ENCODE measurements at regions not wholly inside any gene's neighbourhood (a gene's known extent, or its start where the extent isn't known, plus 50 kb on each side); places are given as distances from the start of the nearest gene placed in this dataset.

- peaks cover 0 to 16% of the 10 kb centered on the region in 2 experiments; a peak in 1 of 4 replicates for H3K4me1 ChIP-seq (ENCODE audit: control insufficient read depth in 1 of 2, insufficient read depth in 2 of 2, low read depth in 1 of 2, low read length in 1 of 2)
- H3K4me2 ChIP-seq, result no peak overlapping the region
- H3K4me3 ChIP-seq (ENCODE audit: low read depth in 2 of 2, low read length in 1 of 2), result no peak overlapping the region
- H4K20me1 ChIP-seq (ENCODE audit: insufficient read depth), result no peaks in the 10 kb centered on the region
- WGBS (ENCODE audit: low lambda C conversion rate), result 91% methylated on average over 2 of the region's 2 CpGs
- H2AFZ ChIP-seq (ENCODE audit: low read depth), result no peak overlapping the region
- ChIA-PET CTCF (no interaction called here), POLR2A (no interaction called here)
- H3K36me3 ChIP-seq (replicated peaks in 1 of 2; ENCODE audit: control insufficient read depth in 1 of 2, insufficient read depth in 2 of 2, low read length in 1 of 2), result no peaks in the 10 kb centered on the region
- no peak for DNase-seq
- H3K9ac ChIP-seq, result no peak overlapping the region
- H3K27me3 ChIP-seq (ENCODE audit: insufficient read depth), result no peaks in the 10 kb centered on the region
- H3F3A ChIP-seq (replicated peaks; ENCODE audit: insufficient read depth), result no peaks in the 10 kb centered on the region
- H3K9me3 ChIP-seq, result no peaks in the 10 kb centered on the region
- H3K79me2 ChIP-seq (ENCODE audit: insufficient read depth), result no peaks in the 10 kb centered on the region
- TF ChIP-seq SIN3A (IDR thresholded peaks at IDR 0.05; ENCODE audit: borderline replicate concordance, low read depth, low read length), result no peak
- no peak for TF ChIP-seq GATA2 (CRISPR knock-in tag; IDR thresholded peaks at IDR 0.05)
- TF ChIP-seq ELF1 (IDR thresholded peaks at IDR 0.05), result no peak
- no peak overlapping the region for H3K27ac ChIP-seq (ENCODE audit: low read depth in 2 of 2, low read length in 1 of 2)
- no peaks in the 10 kb centered on the region for H3K9me2 ChIP-seq
Measured at GRCh38 chr2:212904646-212905045, 246.8 kb downstream of the IKZF2 start.

DNA sequence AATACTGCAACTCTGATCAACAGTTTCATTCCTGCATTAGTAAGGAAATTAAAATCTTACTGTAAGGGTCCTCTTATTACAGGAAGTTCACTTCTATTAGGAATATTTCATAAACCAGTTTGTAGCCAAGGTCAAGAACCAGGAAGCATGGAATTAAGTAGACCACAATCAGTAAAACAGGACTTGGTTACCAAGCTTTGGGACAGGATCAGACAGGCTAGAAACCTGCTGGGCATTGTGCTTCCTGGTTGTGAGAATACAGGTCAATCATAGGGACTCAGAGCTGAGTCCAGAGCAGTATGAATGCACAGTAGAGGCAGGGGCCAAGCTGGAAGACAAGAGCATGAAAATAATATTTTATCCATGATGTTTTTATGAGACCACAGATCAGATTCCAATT is 248.0 kb downstream of the IKZF2 start:
- Histone ChIP-seq H3K36me3 (replicated peaks in 1 of 2; ENCODE audit: control insufficient read depth in 1 of 2, insufficient read depth in 2 of 2, low read length in 1 of 2) (no peaks in the 10 kb centered on the region), H3K9me2 (no peaks in the 10 kb centered on the region), H3K79me2 (ENCODE audit: insufficient read depth) (no peaks in the 10 kb centered on the region), H4K20me1 (ENCODE audit: insufficient read depth) (no peaks in the 10 kb centered on the region), H3K4me3 (ENCODE audit: low read depth in 2 of 2, low read length in 1 of 2) (no peak overlapping the region), H3K9ac (no peak overlapping the region), H2AFZ (ENCODE audit: low read depth) (no peak overlapping the region), H3K9me3 (no peaks in the 10 kb centered on the region), H3K27ac (ENCODE audit: low read depth in 2 of 2, low read length in 1 of 2) (no peak overlapping the region), H3K27me3 (ENCODE audit: insufficient read depth) (no peaks in the 10 kb centered on the region), H3K4me2 (no peak overlapping the region), H3F3A (replicated peaks; ENCODE audit: insufficient read depth) (no peaks in the 10 kb centered on the region), H3K4me1 (ENCODE audit: control insufficient read depth in 1 of 2, insufficient read depth in 2 of 2, low read depth in 1 of 2, low read length in 1 of 2) (peaks cover 0 to 16% of the 10 kb centered on the region in 2 experiments; a peak in 1 of 4 replicates)
- no peak for TF ChIP-seq RCOR1 (IDR thresholded peaks at IDR 0.05; ENCODE audit: low read length)
- no peak for TF ChIP-seq YY1 (IDR thresholded peaks at IDR 0.05; ENCODE audit: low read depth)
- TF ChIP-seq EZH2phosphoT487 (IDR thresholded peaks at IDR 0.05; ENCODE audit: borderline replicate concordance, low read depth), result no peak
- ChIA-PET CTCF (no interaction called here), POLR2A (no interaction called here)
- DNase-seq, result no peak

GRCh38 chr2:212902421-212902820 is 249.0 kb downstream of the IKZF2 start:
- Histone ChIP-seq H2AFZ (ENCODE audit: low read depth) (no peak overlapping the region), H3K27me3 (ENCODE audit: insufficient read depth) (no peaks in the 10 kb centered on the region), H3K27ac (ENCODE audit: low read depth in 2 of 2, low read length in 1 of 2) (no peak overlapping the region), H3K9me2 (no peaks in the 10 kb centered on the region), H3F3A (replicated peaks; ENCODE audit: insufficient read depth) (no peaks in the 10 kb centered on the region), H3K9ac (no peak overlapping the region), H3K4me3 (ENCODE audit: low read depth in 2 of 2, low read length in 1 of 2) (no peak overlapping the region), H3K4me2 (no peak overlapping the region), H3K79me2 (ENCODE audit: insufficient read depth) (no peaks in the 10 kb centered on the region), H4K20me1 (ENCODE audit: insufficient read depth) (no peaks in the 10 kb centered on the region), H3K36me3 (replicated peaks in 1 of 2; ENCODE audit: control insufficient read depth in 1 of 2, insufficient read depth in 2 of 2, low read length in 1 of 2) (no peaks in the 10 kb centered on the region), H3K9me3 (no peaks in the 10 kb centered on the region), H3K4me1 (ENCODE audit: control insufficient read depth in 1 of 2, insufficient read depth in 2 of 2, low read depth in 1 of 2, low read length in 1 of 2) (peaks cover 0 to 16% of the 10 kb centered on the region in 2 experiments; a peak in 1 of 4 replicates)
- POLR2A ChIA-PET, result no interaction called here
- DNase-seq, result no peak
- 88% methylated on average over 3 of the region's 3 CpGs for WGBS (ENCODE audit: low lambda C conversion rate)
- no peak for TF ChIP-seq USF1 (IDR thresholded peaks at IDR 0.05; ENCODE audit: borderline replicate concordance, low read depth)
- TF ChIP-seq, protein P1, sequence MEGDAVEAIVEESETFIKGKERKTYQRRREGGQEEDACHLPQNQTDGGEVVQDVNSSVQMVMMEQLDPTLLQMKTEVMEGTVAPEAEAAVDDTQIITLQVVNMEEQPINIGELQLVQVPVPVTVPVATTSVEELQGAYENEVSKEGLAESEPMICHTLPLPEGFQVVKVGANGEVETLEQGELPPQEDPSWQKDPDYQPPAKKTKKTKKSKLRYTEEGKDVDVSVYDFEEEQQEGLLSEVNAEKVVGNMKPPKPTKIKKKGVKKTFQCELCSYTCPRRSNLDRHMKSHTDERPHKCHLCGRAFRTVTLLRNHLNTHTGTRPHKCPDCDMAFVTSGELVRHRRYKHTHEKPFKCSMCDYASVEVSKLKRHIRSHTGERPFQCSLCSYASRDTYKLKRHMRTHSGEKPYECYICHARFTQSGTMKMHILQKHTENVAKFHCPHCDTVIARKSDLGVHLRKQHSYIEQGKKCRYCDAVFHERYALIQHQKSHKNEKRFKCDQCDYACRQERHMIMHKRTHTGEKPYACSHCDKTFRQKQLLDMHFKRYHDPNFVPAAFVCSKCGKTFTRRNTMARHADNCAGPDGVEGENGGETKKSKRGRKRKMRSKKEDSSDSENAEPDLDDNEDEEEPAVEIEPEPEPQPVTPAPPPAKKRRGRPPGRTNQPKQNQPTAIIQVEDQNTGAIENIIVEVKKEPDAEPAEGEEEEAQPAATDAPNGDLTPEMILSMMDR (IDR thresholded peaks at IDR 0.05), result no peak
- TF ChIP-seq TCF12 (IDR thresholded peaks at IDR 0.05), result no peak
- TF ChIP-seq FOXJ3 (CRISPR knock-in tag; IDR thresholded peaks at IDR 0.05), result no peak
- no peak for TF ChIP-seq RAD21 (IDR thresholded peaks at IDR 0.05; ENCODE audit: low read length)
- TF ChIP-seq RXRA (IDR thresholded peaks at IDR 0.05; ENCODE audit: borderline replicate concordance, low read depth), result no peak
- TF ChIP-seq GABPA (IDR thresholded peaks at IDR 0.05; ENCODE audit: low read depth), result no peak
- no peak for TF ChIP-seq EP300 (IDR thresholded peaks at IDR 0.05; ENCODE audit: borderline replicate concordance in 1 of 2, low read depth in 1 of 2, low read length in 1 of 2)
- TF ChIP-seq ELF1 (IDR thresholded peaks at IDR 0.05), result no peak
- no peak for TF ChIP-seq MEF2A (IDR thresholded peaks at IDR 0.05; ENCODE audit: borderline replicate concordance, low read depth)
- no peak for TF ChIP-seq FOSL2 (IDR thresholded peaks at IDR 0.05; ENCODE audit: borderline replicate concordance, low read depth)
- TF ChIP-seq NRF1 (IDR thresholded peaks at IDR 0.05; ENCODE audit: low read depth, low read length), result no peak
- no peak for TF ChIP-seq TAF1 (IDR thresholded peaks at IDR 0.05; ENCODE audit: borderline replicate concordance, low read depth, low read length)
- no peak for TF ChIP-seq PBX3 (IDR thresholded peaks at IDR 0.05)
- CTCF ChIA-PET, result interaction anchor here (1.7 kb wide), 1 partner anchor 10 kb away, joined by 10 read pairs; no protein-coding TSS in a partner anchor
